ENCODE measurements at regions not wholly inside any gene's neighbourhood (a gene's known extent, or its start where the extent isn't known, plus 50 kb on each side); places are given as distances from the start of the nearest gene placed in this dataset.

GRCh38 chr5:121701731-121702130 is 150.0 kb upstream of the FTMT start:
- ATAC-seq (no peak), DNase-seq (ENCODE audit: low read depth, low spot score) (no peak)
- Histone ChIP-seq H2AFZ (ENCODE audit: low read depth, low read length, poor library complexity, severe bottlenecking) (no peak overlapping the region), H3K36me3 (ENCODE audit: control insufficient read depth in 1 of 2, insufficient read depth in 2 of 2, low read length in 2 of 2) (no peaks in the 10 kb centered on the region), H4K20me1 (ENCODE audit: insufficient read depth) (no peaks in the 10 kb centered on the region), H3K4me2 (ENCODE audit: low read length) (no peak overlapping the region), H3K4me1 (ENCODE audit: control insufficient read depth in 1 of 2, insufficient read depth in 2 of 2, low read length in 2 of 2) (no peaks in the 10 kb centered on the region), H3K9ac (ENCODE audit: low read length) (no peak overlapping the region), H3K27ac (ENCODE audit: low read depth, low read length) (no peak overlapping the region), H3K4me3 (replicated peaks in 1 of 2; ENCODE audit: low read depth in 1 of 2, low read length in 2 of 2) (no peak overlapping the region), H3K9me3 (ENCODE audit: control insufficient read depth in 1 of 2, insufficient read depth in 1 of 2, low read depth in 1 of 2, low read length in 2 of 2) (no peaks in the 10 kb centered on the region), H3K27me3 (ENCODE audit: insufficient read depth, low read length) (no peaks in the 10 kb centered on the region), H3K79me2 (ENCODE audit: insufficient read depth, low read length) (no peaks in the 10 kb centered on the region), H3K9me2 (ENCODE audit: insufficient read depth) (no peaks in the 10 kb centered on the region)
- TF ChIP-seq POLR2A (IDR thresholded peaks at IDR 0.05; ENCODE audit: borderline replicate concordance, extremely low read depth, insufficient read depth, insufficient read length), result no peak
- no peak for TF ChIP-seq CEBPB (IDR thresholded peaks at IDR 0.05; ENCODE audit: low read depth)
- no peak for TF ChIP-seq EZH2phosphoT487 (IDR thresholded peaks at IDR 0.05; ENCODE audit: borderline replicate concordance)
- ChIA-PET CTCF (no interaction called here), RAD21 (ENCODE audit: low non-redundant PET in 1 of 2, low total read pairs in 2 of 2, uncharacterized antibody in 2 of 2, unreplicated experiment in 2 of 2) (no interaction called here), POLR2A (no interaction called here)
- intact Hi-C loops (cut with micrococcal nuclease), result no loop called here
- BruUV-seq (replicated peaks), result no TSS peak

GRCh38 chr5:121702682-121703081 is 149.0 kb upstream of the FTMT start:
- no peak overlapping the region for H3K27ac ChIP-seq (ENCODE audit: low read depth, low read length)
- H3K4me1 ChIP-seq (ENCODE audit: control insufficient read depth in 1 of 2, insufficient read depth in 2 of 2, low read length in 2 of 2), result no peaks in the 10 kb centered on the region
- H3K4me3 ChIP-seq (replicated peaks in 1 of 2; ENCODE audit: low read depth in 1 of 2, low read length in 2 of 2), result no peak overlapping the region
- CTCF ChIA-PET, result no interaction called here
- no peaks in the 10 kb centered on the region for H3K9me3 ChIP-seq (ENCODE audit: control insufficient read depth in 1 of 2, insufficient read depth in 1 of 2, low read depth in 1 of 2, low read length in 2 of 2)
- ATAC-seq (no peak), DNase-seq (ENCODE audit: low read depth, low spot score) (no peak)
- no peaks in the 10 kb centered on the region for H4K20me1 ChIP-seq (ENCODE audit: insufficient read depth)
- H3K36me3 ChIP-seq (ENCODE audit: control insufficient read depth in 1 of 2, insufficient read depth in 2 of 2, low read length in 2 of 2), result no peaks in the 10 kb centered on the region
- H2AFZ ChIP-seq (ENCODE audit: low read depth, low read length, poor library complexity, severe bottlenecking), result no peak overlapping the region
- intact Hi-C loops (cut with micrococcal nuclease), result no loop called here
- H3K9me2 ChIP-seq (ENCODE audit: insufficient read depth), result no peaks in the 10 kb centered on the region
- no peak overlapping the region for H3K9ac ChIP-seq (ENCODE audit: low read length)
- RAD21 ChIA-PET (ENCODE audit: low non-redundant PET in 1 of 2, low total read pairs in 2 of 2, uncharacterized antibody in 2 of 2, unreplicated experiment in 2 of 2), result no interaction called here
- POLR2A ChIA-PET, result no interaction called here
- no peak overlapping the region for H3K4me2 ChIP-seq (ENCODE audit: low read length)
- no peaks in the 10 kb centered on the region for H3K27me3 ChIP-seq (ENCODE audit: insufficient read depth, low read length)
- no TSS peak for BruUV-seq (replicated peaks)
- no peaks in the 10 kb centered on the region for H3K79me2 ChIP-seq (ENCODE audit: insufficient read depth, low read length)
- TF ChIP-seq CTCF (IDR thresholded peaks at IDR 0.05 in 2 of 3, conservative IDR thresholded peaks at IDR 0.05 in 1 of 3; ENCODE audit: borderline replicate concordance in 1 of 3, insufficient read depth in 1 of 3, low read depth in 2 of 3, low read length in 2 of 3) (no peak), SIN3A (IDR thresholded peaks at IDR 0.05; ENCODE audit: low read depth) (no peak), ZFX (IDR thresholded peaks at IDR 0.05) (no peak), SRF (IDR thresholded peaks at IDR 0.05; ENCODE audit: low read depth) (no peak), ZNF274 (IDR thresholded peaks at IDR 0.05; ENCODE audit: low read depth, low read length) (no peak), CBX3 (IDR thresholded peaks at IDR 0.05; ENCODE audit: low read depth) (no peak), POLR2A (IDR thresholded peaks at IDR 0.05; ENCODE audit: borderline replicate concordance, extremely low read depth, insufficient read depth, insufficient read length) (no peak), RAD21 (IDR thresholded peaks at IDR 0.05; ENCODE audit: low read depth) (no peak), FOSL1 (IDR thresholded peaks at IDR 0.05; ENCODE audit: low read depth) (no peak), REST (IDR thresholded peaks at IDR 0.05; ENCODE audit: low read depth) (no peak), EZH2phosphoT487 (IDR thresholded peaks at IDR 0.05; ENCODE audit: borderline replicate concordance) (no peak), EGR1 (IDR thresholded peaks at IDR 0.05; ENCODE audit: low read depth) (no peak), CEBPB (IDR thresholded peaks at IDR 0.05; ENCODE audit: low read depth) (no peak)
- TF ChIP-seq, protein P1, sequence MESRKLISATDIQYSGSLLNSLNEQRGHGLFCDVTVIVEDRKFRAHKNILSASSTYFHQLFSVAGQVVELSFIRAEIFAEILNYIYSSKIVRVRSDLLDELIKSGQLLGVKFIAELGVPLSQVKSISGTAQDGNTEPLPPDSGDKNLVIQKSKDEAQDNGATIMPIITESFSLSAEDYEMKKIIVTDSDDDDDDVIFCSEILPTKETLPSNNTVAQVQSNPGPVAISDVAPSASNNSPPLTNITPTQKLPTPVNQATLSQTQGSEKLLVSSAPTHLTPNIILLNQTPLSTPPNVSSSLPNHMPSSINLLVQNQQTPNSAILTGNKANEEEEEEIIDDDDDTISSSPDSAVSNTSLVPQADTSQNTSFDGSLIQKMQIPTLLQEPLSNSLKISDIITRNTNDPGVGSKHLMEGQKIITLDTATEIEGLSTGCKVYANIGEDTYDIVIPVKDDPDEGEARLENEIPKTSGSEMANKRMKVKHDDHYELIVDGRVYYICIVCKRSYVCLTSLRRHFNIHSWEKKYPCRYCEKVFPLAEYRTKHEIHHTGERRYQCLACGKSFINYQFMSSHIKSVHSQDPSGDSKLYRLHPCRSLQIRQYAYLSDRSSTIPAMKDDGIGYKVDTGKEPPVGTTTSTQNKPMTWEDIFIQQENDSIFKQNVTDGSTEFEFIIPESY (IDR thresholded peaks at IDR 0.05; ENCODE audit: extremely low read depth, insufficient replicate concordance, low read length), result no peak

Data from HCT116 (cell line).